Glutamatergic neuron (in vitro differentiated cells): ENCODE measurements at regions not wholly inside any gene's neighbourhood (a gene's known extent, or its start where the extent isn't known, plus 50 kb on each side); places are given as distances from the start of the nearest gene placed in this dataset.

Source experiments
- DNase-seq: peaks from one replicate; pipeline ENCODE4 v3.0.0; 2022
- H3K27ac Mint-ChIP-seq: one replicate; pipeline ENCODE4 v1.8.0; 2020; ENCODE audit warnings: mild to moderate bottlenecking, mixed read lengths, inconsistent platforms; ENCODE audit not compliant: unreplicated experiment
- H3K27me3 Mint-ChIP-seq: one replicate; pipeline ENCODE4 v1.8.0; 2020; ENCODE audit warnings: mild to moderate bottlenecking, moderate library complexity, mixed read lengths, inconsistent platforms; ENCODE audit not compliant: unreplicated experiment
- H3K36me3 Mint-ChIP-seq: one replicate; pipeline ENCODE4 v1.8.0; 2020; ENCODE audit warnings: mild to moderate bottlenecking, mixed read lengths, inconsistent platforms; ENCODE audit not compliant: unreplicated experiment
- H3K4me1 Mint-ChIP-seq: one replicate; pipeline ENCODE4 v1.8.0; 2020; ENCODE audit warnings: mild to moderate bottlenecking, low read depth, mixed read lengths, inconsistent platforms; ENCODE audit not compliant: unreplicated experiment
- H3K4me3 Mint-ChIP-seq: one replicate; pipeline ENCODE4 v1.8.0; 2020; ENCODE audit warnings: mild to moderate bottlenecking, mixed read lengths, inconsistent platforms; ENCODE audit not compliant: unreplicated experiment
- H3K9me3 Mint-ChIP-seq: one replicate; pipeline ENCODE4 v1.8.0; 2020; ENCODE audit warnings: mild to moderate bottlenecking, moderate library complexity, mixed read lengths, inconsistent platforms; ENCODE audit not compliant: unreplicated experiment
- TF ChIP-seq, protein P1 (sequence below): fragments of 200-600 bp; sonication (generic); IDR thresholded peaks from one replicate; pipeline ENCODE4 v1.5.0; 2021; ENCODE audit not compliant: partially characterized antibody, unreplicated experiment

DNA sequence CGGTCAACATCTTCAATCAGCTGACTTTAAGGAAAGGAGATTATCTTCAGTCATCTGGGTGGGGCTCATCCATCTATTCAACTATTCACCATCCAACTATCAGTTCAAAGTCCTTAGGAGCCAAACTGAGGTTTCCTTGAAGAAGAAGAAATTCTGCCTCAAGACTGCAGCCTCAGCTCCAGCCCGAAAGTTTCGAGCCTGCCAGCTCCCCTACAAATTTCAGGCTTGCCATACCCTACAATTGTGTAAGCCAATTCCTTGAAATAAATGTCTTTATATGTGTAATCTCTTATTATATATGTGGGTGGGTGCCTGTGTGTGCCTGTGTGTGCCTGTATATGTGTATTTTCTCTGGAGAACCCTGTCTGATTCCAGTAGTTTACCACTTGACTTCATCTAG, 447.8 kb downstream of the INHBA start:
- Mint-ChIP-seq H3K9me3 (no peaks in the 10 kb centered on the region), H3K36me3 (peaks cover 5% of the 10 kb centered on the region), H3K4me3 (no peak overlapping the region), H3K4me1 (no peaks in the 10 kb centered on the region), H3K27me3 (no peaks in the 10 kb centered on the region), H3K27ac (no peak overlapping the region)
- DNase-seq, result no peak
- TF ChIP-seq, protein P1, sequence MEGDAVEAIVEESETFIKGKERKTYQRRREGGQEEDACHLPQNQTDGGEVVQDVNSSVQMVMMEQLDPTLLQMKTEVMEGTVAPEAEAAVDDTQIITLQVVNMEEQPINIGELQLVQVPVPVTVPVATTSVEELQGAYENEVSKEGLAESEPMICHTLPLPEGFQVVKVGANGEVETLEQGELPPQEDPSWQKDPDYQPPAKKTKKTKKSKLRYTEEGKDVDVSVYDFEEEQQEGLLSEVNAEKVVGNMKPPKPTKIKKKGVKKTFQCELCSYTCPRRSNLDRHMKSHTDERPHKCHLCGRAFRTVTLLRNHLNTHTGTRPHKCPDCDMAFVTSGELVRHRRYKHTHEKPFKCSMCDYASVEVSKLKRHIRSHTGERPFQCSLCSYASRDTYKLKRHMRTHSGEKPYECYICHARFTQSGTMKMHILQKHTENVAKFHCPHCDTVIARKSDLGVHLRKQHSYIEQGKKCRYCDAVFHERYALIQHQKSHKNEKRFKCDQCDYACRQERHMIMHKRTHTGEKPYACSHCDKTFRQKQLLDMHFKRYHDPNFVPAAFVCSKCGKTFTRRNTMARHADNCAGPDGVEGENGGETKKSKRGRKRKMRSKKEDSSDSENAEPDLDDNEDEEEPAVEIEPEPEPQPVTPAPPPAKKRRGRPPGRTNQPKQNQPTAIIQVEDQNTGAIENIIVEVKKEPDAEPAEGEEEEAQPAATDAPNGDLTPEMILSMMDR, result no peak

DNA sequence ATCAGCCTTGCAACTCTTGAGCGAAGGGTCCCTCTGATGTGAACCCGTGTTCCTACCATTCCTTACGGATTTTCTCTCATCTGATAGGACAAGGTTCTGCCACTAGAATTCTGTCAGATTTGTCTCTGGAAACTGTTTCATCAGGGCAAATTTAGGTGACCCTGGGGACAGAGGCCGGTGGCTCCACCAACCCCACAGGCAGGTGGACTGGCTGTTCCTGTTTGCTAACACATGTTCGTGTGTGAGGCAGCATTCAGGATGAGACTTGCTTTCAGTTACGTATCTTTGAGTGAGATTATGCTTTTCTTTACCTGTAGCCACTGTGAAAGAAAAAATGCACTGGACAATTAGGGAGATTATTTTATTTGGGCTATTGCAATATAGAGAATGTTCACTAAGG, 449.9 kb downstream of the INHBA start:
- H3K9me3 Mint-ChIP-seq, result no peaks in the 10 kb centered on the region
- DNase-seq, result no peak
- H3K27me3 Mint-ChIP-seq, result no peaks in the 10 kb centered on the region
- H3K36me3 Mint-ChIP-seq, result peaks cover 6% of the 10 kb centered on the region
- no peaks in the 10 kb centered on the region for H3K4me1 Mint-ChIP-seq
- TF ChIP-seq, protein P1, result no peak
- H3K4me3 Mint-ChIP-seq, result no peak overlapping the region
- H3K27ac Mint-ChIP-seq, result no peak overlapping the region

DNA sequence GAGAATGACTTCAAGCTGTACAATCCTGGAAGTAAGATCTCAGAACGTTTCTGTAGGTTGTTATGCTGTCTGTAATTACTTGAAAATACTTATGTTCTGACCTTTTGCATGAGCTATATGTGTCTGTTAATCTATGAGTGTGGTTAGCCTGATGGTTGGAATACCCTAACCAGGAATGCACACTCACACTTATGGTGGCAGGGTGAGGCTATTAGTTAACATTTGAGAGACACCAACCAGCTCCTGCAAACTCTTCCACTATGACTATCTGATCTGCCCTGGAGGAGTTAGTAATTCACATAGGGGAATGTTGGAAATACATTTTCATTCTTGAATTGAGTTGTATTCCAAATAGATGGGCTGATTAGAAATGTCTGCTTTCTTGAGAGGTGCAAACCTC, 450.3 kb downstream of the INHBA start:
- no peaks in the 10 kb centered on the region for H3K9me3 Mint-ChIP-seq
- no peak overlapping the region for H3K27ac Mint-ChIP-seq
- DNase-seq, result no peak
- H3K4me3 Mint-ChIP-seq, result no peak overlapping the region
- no peaks in the 10 kb centered on the region for H3K4me1 Mint-ChIP-seq
- H3K27me3 Mint-ChIP-seq, result no peaks in the 10 kb centered on the region
- H3K36me3 Mint-ChIP-seq, result peaks cover 6% of the 10 kb centered on the region
- TF ChIP-seq, protein P1, result no peak

DNA sequence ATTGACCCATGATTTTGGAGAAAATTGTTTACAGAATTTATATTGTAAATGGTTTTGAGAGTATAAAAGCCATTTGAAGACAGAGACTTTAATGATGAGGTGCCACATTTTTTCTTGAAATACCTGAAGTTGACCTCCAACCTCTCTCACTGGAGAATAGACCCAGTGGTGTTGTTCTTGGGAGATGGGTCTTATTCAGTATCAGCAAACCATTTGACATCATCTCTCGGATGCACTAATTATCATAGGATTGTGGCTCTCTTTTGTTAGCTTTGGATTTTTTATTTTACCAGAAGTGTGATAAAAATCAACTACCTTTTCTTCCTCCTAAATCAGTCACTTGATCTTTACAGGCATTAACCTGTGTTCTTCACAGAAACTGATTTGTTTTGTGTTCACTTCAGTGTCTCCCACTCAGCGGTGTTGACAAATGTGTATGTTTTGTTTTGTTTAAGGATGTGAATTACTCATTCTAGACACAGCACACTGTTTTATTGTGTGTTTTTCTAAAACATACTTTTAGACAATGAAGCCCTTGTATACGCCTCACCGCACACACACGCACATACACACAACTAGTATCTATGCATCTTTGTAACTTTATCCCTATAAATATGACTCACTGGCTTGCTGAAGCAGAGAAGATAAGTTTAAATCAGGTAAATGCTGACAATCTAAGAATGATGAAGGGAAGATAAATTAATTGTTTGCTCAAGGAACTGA, 455.6 kb downstream of the INHBA start:
- Mint-ChIP-seq H3K4me3 (no peak overlapping the region), H3K9me3 (peaks cover 2% of the 10 kb centered on the region), H3K4me1 (peaks cover 2% of the 10 kb centered on the region), H3K27ac (no peak overlapping the region), H3K36me3 (peaks cover 6% of the 10 kb centered on the region), H3K27me3 (peaks cover 2% of the 10 kb centered on the region)
- DNase-seq, result no peak
- TF ChIP-seq, protein P1, result no peak

DNA sequence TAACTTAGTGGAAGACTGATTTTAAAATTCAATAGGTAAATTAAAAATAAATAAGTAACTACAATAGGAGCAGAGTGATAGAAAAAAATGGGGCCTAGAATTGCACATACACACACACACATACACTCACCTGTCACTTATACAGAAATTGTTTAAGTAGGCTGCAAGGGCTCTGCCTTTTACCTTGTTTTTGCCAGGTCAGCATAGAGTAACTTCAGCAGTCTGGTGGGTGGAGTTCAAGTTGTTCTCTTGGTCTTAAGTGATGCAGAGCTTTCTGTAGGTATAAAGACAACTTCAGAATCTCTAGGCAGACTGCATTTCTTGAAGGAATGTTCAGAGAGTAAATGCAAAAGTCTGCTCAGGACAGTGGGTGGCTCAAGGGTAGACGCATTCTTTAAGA, 457.0 kb downstream of the INHBA start:
- H3K36me3 Mint-ChIP-seq, result peaks cover 6% of the 10 kb centered on the region
- TF ChIP-seq, protein P1, result no peak
- peaks cover 2% of the 10 kb centered on the region for H3K9me3 Mint-ChIP-seq
- H3K4me3 Mint-ChIP-seq, result no peak overlapping the region
- peaks cover 2% of the 10 kb centered on the region for H3K4me1 Mint-ChIP-seq
- H3K27me3 Mint-ChIP-seq, result peaks cover 2% of the 10 kb centered on the region
- no peak overlapping the region for H3K27ac Mint-ChIP-seq
- DNase-seq, result no peak
